CD14-positive monocyte (primary cell): ENCODE measurements at regions not wholly inside any gene's neighbourhood (a gene's known extent, or its start where the extent isn't known, plus 50 kb on each side); places are given as distances from the start of the nearest gene placed in this dataset.

ENCODE experiments used
- DNase-seq, 3 donors: peaks; one replicate each; pipeline ENCODE4 v3.0.0-alpha.2; 2011 to 2022
- H2AFZ ChIP-seq: 2 replicates; pipeline ENCODE4 v1.6.0; 2012; ENCODE audit warnings: mild to moderate bottlenecking, low read depth, low read length, inconsistent platforms; ENCODE audit not compliant: insufficient read depth, poor library complexity, severe bottlenecking
- H3K27ac ChIP-seq, 2 donors: 1 replicate in 1 of 2; 2 replicates in 1 of 2; pipeline ENCODE4 v1.5.1; 2012 to 2013; ENCODE audit warnings: low read length in 2 of 2, control low read depth in 1 of 2, inconsistent platforms in 1 of 2, low read depth in 1 of 2, mild to moderate bottlenecking in 1 of 2
- H3K27me3 ChIP-seq, 2 donors: one replicate each; pipeline versions ENCODE4 v1.6.0 to v1.6.1; 2011 to 2013; ENCODE audit warnings: low read length in 2 of 2; ENCODE audit not compliant: control insufficient read depth in 2 of 2, insufficient read depth in 2 of 2
- H3K36me3 ChIP-seq, 2 donors: replicated peaks in 1 of 2; 1 replicate in 1 of 2; 2 replicates in 1 of 2; pipeline versions ENCODE4 v1.5.1 to v1.6.1; 2012 to 2013; ENCODE audit warnings: low read length in 2 of 2, control low read depth in 1 of 2, inconsistent platforms in 1 of 2, mild to moderate bottlenecking in 1 of 2; ENCODE audit not compliant: insufficient read depth in 2 of 2, control insufficient read depth in 1 of 2
- H3K4me1 ChIP-seq, 2 donors: 1 replicate in 1 of 2; 2 replicates in 1 of 2; pipeline versions ENCODE4 v1.5.1 to v1.6.1; 2012 to 2013; ENCODE audit warnings: low read length in 2 of 2, control low read depth in 1 of 2, inconsistent platforms in 1 of 2, mild to moderate bottlenecking in 1 of 2, moderate library complexity in 1 of 2; ENCODE audit not compliant: insufficient read depth in 2 of 2, control insufficient read depth in 1 of 2
- H3K4me2 ChIP-seq: replicated peaks from 2 replicates; pipeline ENCODE3; 2012; ENCODE audit warnings: low read length, moderate library complexity, mild to moderate bottlenecking; ENCODE audit not compliant: poor library complexity, severe bottlenecking; ENCODE audit errors: extremely low read depth
- H3K4me3 ChIP-seq, 3 experiments: fragments of 200-600 bp in 1 of 3; sonication (generic) in 1 of 3; replicated peaks in 1 of 3; 1 replicate in 2 of 3; 2 replicates in 1 of 3; pipeline ENCODE4 v1.5.1; 2011 to 2013; ENCODE audit warnings: low read length in 3 of 3, mild to moderate bottlenecking in 3 of 3, control low read depth in 2 of 3, low read depth in 2 of 3, inconsistent platforms in 1 of 3, moderate library complexity in 1 of 3
- H3K79me2 ChIP-seq: 2 replicates; pipeline ENCODE4 v1.6.0; 2012; ENCODE audit warnings: mild to moderate bottlenecking, control low read depth, inconsistent platforms, low read length, moderate library complexity; ENCODE audit not compliant: insufficient read depth
- H3K9ac ChIP-seq: 2 replicates; pipeline ENCODE4 v1.6.0; 2017; ENCODE audit warnings: low read length, mild to moderate bottlenecking; ENCODE audit not compliant: insufficient read depth, poor library complexity, severe bottlenecking
- H3K9me3 ChIP-seq, 2 donors: replicated peaks in 1 of 2; 1 replicate in 1 of 2; 2 replicates in 1 of 2; pipeline versions ENCODE4 v1.5.1 to v1.6.1; 2012 to 2013; ENCODE audit warnings: low read length in 2 of 2, control low read depth in 1 of 2; ENCODE audit not compliant: control insufficient read depth in 1 of 2, insufficient read depth in 1 of 2
- H4K20me1 ChIP-seq: 2 replicates; pipeline ENCODE4 v1.6.0; 2012; ENCODE audit warnings: mild to moderate bottlenecking, low read length, control low read depth, moderate library complexity; ENCODE audit not compliant: insufficient read depth
- H3K27ac Mint-ChIP-seq, 7 donors: one replicate each; pipeline ENCODE4 v1.8.0; 2020; ENCODE audit warnings: mild to moderate bottlenecking in 7 of 7, mixed read lengths in 7 of 7, moderate library complexity in 6 of 7, inconsistent platforms in 2 of 7
- H3K27me3 Mint-ChIP-seq, 3 donors: one replicate each; pipeline ENCODE4 v1.8.0; 2021 to 2022; ENCODE audit warnings: low read depth in 3 of 3, mild to moderate bottlenecking in 3 of 3, mixed read lengths in 3 of 3, moderate library complexity in 3 of 3, inconsistent platforms in 1 of 3
- H3K36me3 Mint-ChIP-seq, 2 donors: one replicate each; pipeline ENCODE4 v1.8.0; 2020; ENCODE audit warnings: mixed read lengths in 2 of 2, inconsistent platforms in 1 of 2, mild to moderate bottlenecking in 1 of 2
- H3K4me1 Mint-ChIP-seq: one replicate; pipeline ENCODE4 v1.8.0; 2020; ENCODE audit warnings: mild to moderate bottlenecking, mixed read lengths
- H3K4me3 Mint-ChIP-seq, 2 donors: one replicate each; pipeline ENCODE4 v1.8.0; 2020; ENCODE audit warnings: mild to moderate bottlenecking in 2 of 2, mixed read lengths in 2 of 2, moderate library complexity in 1 of 2
- H3K9me3 Mint-ChIP-seq, 7 donors: one replicate each; pipeline ENCODE4 v1.8.0; 2020 to 2022; ENCODE audit warnings: mixed read lengths in 7 of 7, mild to moderate bottlenecking in 6 of 7, moderate library complexity in 6 of 7, inconsistent platforms in 2 of 7
- WGBS: methylation state at CpG from one replicate; pipeline ENCODE4 v1.1.5; 2013; ENCODE audit warnings: missing lambda C conversion rate; ENCODE audit not compliant: insufficient coverage; 5-methylcytosine and 5-hydroxymethylcytosine counted together
- intact Hi-C, 2 donors: fragments of 100-400 bp; cut with micrococcal nuclease; formaldehyde crosslinking; loops; one replicate each; pipeline versions ENCODE4 v1.15.0 to v1.15.1; 2023
- TF ChIP-seq, protein P1 (sequence below): fragments of 200-600 bp; IDR thresholded peaks from one replicate; pipeline ENCODE4 v1.8.0; 2022; ENCODE audit warnings: antibody characterized with exemption, mild to moderate bottlenecking

DNA sequence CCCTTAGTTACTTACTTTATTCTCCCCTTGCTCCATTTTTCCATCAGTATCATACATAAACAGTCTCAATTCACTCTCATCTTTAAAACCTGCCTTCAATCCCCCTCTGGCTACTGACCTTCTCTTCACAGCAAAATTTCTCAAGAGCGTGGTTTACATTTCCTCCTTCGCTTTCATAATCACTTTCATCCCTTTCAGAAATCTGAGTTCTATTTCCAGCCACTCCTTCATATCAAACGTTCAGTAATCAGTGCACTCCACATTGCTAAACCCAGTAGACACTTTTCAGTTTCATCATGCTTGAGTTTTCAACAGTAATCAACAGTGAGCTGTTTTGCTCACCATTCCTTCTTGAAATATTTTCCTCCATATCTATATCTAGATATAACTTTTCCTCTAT is 176.7 kb upstream of the HSF2 start:
- no peaks in the 10 kb centered on the region for H3K27me3 ChIP-seq
- TF ChIP-seq, protein P1, sequence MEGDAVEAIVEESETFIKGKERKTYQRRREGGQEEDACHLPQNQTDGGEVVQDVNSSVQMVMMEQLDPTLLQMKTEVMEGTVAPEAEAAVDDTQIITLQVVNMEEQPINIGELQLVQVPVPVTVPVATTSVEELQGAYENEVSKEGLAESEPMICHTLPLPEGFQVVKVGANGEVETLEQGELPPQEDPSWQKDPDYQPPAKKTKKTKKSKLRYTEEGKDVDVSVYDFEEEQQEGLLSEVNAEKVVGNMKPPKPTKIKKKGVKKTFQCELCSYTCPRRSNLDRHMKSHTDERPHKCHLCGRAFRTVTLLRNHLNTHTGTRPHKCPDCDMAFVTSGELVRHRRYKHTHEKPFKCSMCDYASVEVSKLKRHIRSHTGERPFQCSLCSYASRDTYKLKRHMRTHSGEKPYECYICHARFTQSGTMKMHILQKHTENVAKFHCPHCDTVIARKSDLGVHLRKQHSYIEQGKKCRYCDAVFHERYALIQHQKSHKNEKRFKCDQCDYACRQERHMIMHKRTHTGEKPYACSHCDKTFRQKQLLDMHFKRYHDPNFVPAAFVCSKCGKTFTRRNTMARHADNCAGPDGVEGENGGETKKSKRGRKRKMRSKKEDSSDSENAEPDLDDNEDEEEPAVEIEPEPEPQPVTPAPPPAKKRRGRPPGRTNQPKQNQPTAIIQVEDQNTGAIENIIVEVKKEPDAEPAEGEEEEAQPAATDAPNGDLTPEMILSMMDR = no peak
- no peak for DNase-seq
- H3K27me3 Mint-ChIP-seq = no peaks in the 10 kb centered on the region
- peaks cover 4% of the 10 kb centered on the region for H3K4me1 Mint-ChIP-seq
- no peak overlapping the region for H3K4me2 ChIP-seq
- no peak overlapping the region for H3K27ac Mint-ChIP-seq
- peaks cover 0 to 3% (median 0%) of the 10 kb centered on the region in 7 donors for H3K9me3 Mint-ChIP-seq
- H2AFZ ChIP-seq = no peak overlapping the region
- no peak overlapping the region for H3K4me3 ChIP-seq
- no peaks in the 10 kb centered on the region for H3K36me3 Mint-ChIP-seq
- H3K9me3 ChIP-seq = no peaks in the 10 kb centered on the region
- WGBS = 27% methylated on average over 3 of the region's 3 CpGs
- H3K4me1 ChIP-seq = no peaks in the 10 kb centered on the region
- no peak overlapping the region for H3K4me3 Mint-ChIP-seq
- H4K20me1 ChIP-seq = no peaks in the 10 kb centered on the region
- intact Hi-C loops = no loop called here
- no peak overlapping the region for H3K27ac ChIP-seq
- no peaks in the 10 kb centered on the region for H3K79me2 ChIP-seq
- no peak overlapping the region for H3K9ac ChIP-seq
- no peaks in the 10 kb centered on the region for H3K36me3 ChIP-seq

DNA sequence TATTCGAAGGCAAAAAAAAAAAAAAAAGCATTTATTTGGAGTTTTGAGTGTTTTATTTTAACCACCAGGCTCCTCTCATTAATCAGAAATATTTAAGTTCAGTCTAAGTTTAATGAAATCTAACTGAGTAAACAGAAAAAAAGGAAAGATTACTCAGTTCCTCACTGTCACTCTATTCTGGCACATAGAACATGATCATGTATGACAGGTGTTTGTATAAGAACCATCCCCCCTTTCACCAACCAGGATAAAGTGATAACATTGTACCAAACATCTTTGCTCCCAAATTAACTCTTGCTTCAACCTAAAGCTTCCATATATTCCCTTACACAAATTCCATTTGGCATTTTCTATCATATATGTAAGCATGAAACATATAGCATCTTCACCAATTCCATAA is 176.2 kb upstream of the HSF2 start:
- Mint-ChIP-seq H3K27ac (no peak overlapping the region), H3K4me1 (peaks cover 4% of the 10 kb centered on the region), H3K9me3 (peaks cover 0 to 3% (median 0%) of the 10 kb centered on the region in 7 donors), H3K4me3 (no peak overlapping the region), H3K27me3 (no peaks in the 10 kb centered on the region), H3K36me3 (no peaks in the 10 kb centered on the region)
- Histone ChIP-seq H3K79me2 (no peaks in the 10 kb centered on the region), H4K20me1 (no peaks in the 10 kb centered on the region), H3K9me3 (no peaks in the 10 kb centered on the region), H3K4me1 (no peaks in the 10 kb centered on the region), H3K9ac (no peak overlapping the region), H3K4me3 (no peak overlapping the region), H2AFZ (no peak overlapping the region), H3K4me2 (no peak overlapping the region), H3K27ac (no peak overlapping the region), H3K27me3 (no peaks in the 10 kb centered on the region), H3K36me3 (no peaks in the 10 kb centered on the region)
- TF ChIP-seq, protein P1 = no peak
- WGBS = no CpG with 5 or more reads among the region's 1 CpG
- DNase-seq = no peak
- intact Hi-C loops = no loop called here
